PC-3 (cell line): ENCODE measurements at regions not wholly inside any gene's neighbourhood (a gene's known extent, or its start where the extent isn't known, plus 50 kb on each side); places are given as distances from the start of the nearest gene placed in this dataset.

Experiments used
- ATAC-seq: fragments of 200-7000 bp; cut with Tn5 transposase; 2 replicates; pipeline ENCODE4 v1.9.1; 2020; ENCODE audit warnings: mild to moderate bottlenecking, moderate library complexity
- BruUV-seq: library from RNA; stranded (reverse); fragments of 400-500 nt; replicated peaks from 2 replicates; lab custom pipeline; 2021; lab: Mats Ljungman, UMichigan
- CTCF ChIA-PET: fragments of 300-600 bp; sonication (Branson Sonifier 250); formaldehyde crosslinking; loops from one replicate; lab custom pipeline; 2022; ENCODE audit warnings: antibody characterized with exemption; lab: Charles Lee
- POLR2A ChIA-PET: fragments of 300-600 bp; sonication (Branson Sonifier 250); formaldehyde crosslinking; loops from one replicate; lab custom pipeline; 2022; ENCODE audit warnings: antibody characterized with exemption; ENCODE audit not compliant: unreplicated experiment; lab: Charles Lee
- DNase-seq: peaks from one replicate; pipeline ENCODE4 v3.0.0-alpha.2; 2015
- H2AFZ ChIP-seq: fragments of 300-600 bp; sonication (generic); 2 replicates; pipeline ENCODE4 v1.6.0; 2016; ENCODE audit warnings: antibody characterized with exemption, low read length
- H3F3A ChIP-seq: fragments of 300-600 bp; sonication (generic); one replicate; pipeline ENCODE4 v1.6.0; 2017; ENCODE audit warnings: antibody characterized with exemption, low read length, control low read depth, mild to moderate bottlenecking; ENCODE audit not compliant: unreplicated experiment
- H3K27ac ChIP-seq: fragments of 300-600 bp; sonication (generic); 2 replicates; pipeline ENCODE4 v1.5.1; 2016; ENCODE audit warnings: mild to moderate bottlenecking, low read length
- H3K27me3 ChIP-seq: fragments of 300-600 bp; sonication (generic); 2 replicates; pipeline ENCODE4 v1.6.1; 2016; ENCODE audit warnings: low read length, mixed read lengths
- H3K36me3 ChIP-seq: fragments of 300-600 bp; sonication (generic); 2 replicates; pipeline ENCODE4 v1.6.1; 2016; ENCODE audit warnings: low read depth, mixed run types, low read length, mixed read lengths
- H3K4me1 ChIP-seq: fragments of 300-600 bp; sonication (generic); 2 replicates; pipeline ENCODE4 v1.5.1; 2016; ENCODE audit warnings: low read length; ENCODE audit not compliant: insufficient read depth
- H3K4me2 ChIP-seq: fragments of 300-600 bp; sonication (generic); 2 replicates; pipeline ENCODE4 v1.6.0; 2016; ENCODE audit warnings: low read length
- H3K4me3 ChIP-seq: fragments of 300-600 bp; sonication (generic); 2 replicates; pipeline ENCODE4 v1.5.1; 2016; ENCODE audit warnings: mild to moderate bottlenecking, low read length, mixed read lengths
- H3K79me2 ChIP-seq: fragments of 300-600 bp; sonication (generic); 2 replicates; pipeline ENCODE4 v1.6.1; 2017; ENCODE audit warnings: low read length, mixed read lengths
- H3K9ac ChIP-seq: fragments of 300-600 bp; sonication (generic); 2 replicates; pipeline ENCODE4 v1.6.0; 2016; ENCODE audit warnings: mild to moderate bottlenecking, low read length
- H3K9me2 ChIP-seq: fragments of 300-600 bp; sonication (generic); replicated peaks from 2 replicates; pipeline ENCODE4 v1.6.1; 2016; ENCODE audit warnings: mixed run types, low read length, mixed read lengths
- H3K9me3 ChIP-seq: fragments of 300-600 bp; sonication (generic); 2 replicates; pipeline ENCODE4 v1.6.1; 2016; ENCODE audit warnings: low read length, mixed read lengths
- H4K20me1 ChIP-seq: fragments of 300-600 bp; sonication (generic); 2 replicates; pipeline ENCODE4 v1.6.1; 2016; ENCODE audit warnings: low read length, mixed read lengths
- EZH2 ChIP-seq: fragments of 300-600 bp; sonication (generic); IDR thresholded peaks from one replicate; pipeline ENCODE4 v1.6.1; 2017; ENCODE audit warnings: antibody characterized with exemption, mild to moderate bottlenecking, low read length; ENCODE audit not compliant: unreplicated experiment
- EZH2phosphoT487 ChIP-seq: fragments of 300-600 bp; sonication (generic); IDR thresholded peaks from 2 replicates; pipeline ENCODE4 v1.6.1; 2018; ENCODE audit warnings: mild to moderate bottlenecking, antibody characterized with exemption, low read length, borderline replicate concordance
- intact Hi-C: fragments of 100-400 bp; cut with micrococcal nuclease; formaldehyde crosslinking; loops from 2 replicates; pipeline ENCODE4 v1.9.0; 2023
- TF ChIP-seq, protein P1 (sequence below): fragments of 300-600 bp; sonication (generic); conservative IDR thresholded peaks from 2 replicates; pipeline ENCODE4 v1.5.1; 2017; ENCODE audit warnings: antibody characterized with exemption, low read depth, mild to moderate bottlenecking, low read length

DNA sequence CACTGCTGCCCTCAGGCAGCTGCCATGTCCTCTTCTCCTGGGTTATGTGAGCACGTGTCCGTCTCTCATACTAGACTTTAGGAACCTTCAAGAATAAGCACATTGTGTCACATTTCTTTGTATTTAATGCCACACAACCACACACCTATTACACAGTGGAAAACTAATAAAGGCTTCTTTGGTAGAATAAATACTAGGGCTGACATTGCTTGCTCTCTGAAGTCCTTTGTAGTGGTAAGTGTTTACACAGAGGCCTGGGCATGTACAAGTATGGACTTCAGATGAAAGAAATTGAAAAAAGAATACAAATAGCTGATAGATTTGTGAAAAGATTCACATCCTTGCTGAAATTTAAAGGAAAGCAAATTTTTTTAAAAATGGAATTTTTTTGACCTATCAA lies 188.1 kb upstream of the CCL2 start:
- no peak overlapping the region for H2AFZ ChIP-seq
- no peaks in the 10 kb centered on the region for H3K79me2 ChIP-seq
- no peak overlapping the region for H3K27ac ChIP-seq
- no TSS peak for BruUV-seq
- POLR2A ChIA-PET, result no interaction called here
- no peaks in the 10 kb centered on the region for H3K4me1 ChIP-seq
- H3K4me2 ChIP-seq, result no peak overlapping the region
- CTCF ChIA-PET, result no interaction called here
- no peak overlapping the region for H3K4me3 ChIP-seq
- TF ChIP-seq EZH2 (no peak), EZH2phosphoT487 (no peak)
- TF ChIP-seq, protein P1, sequence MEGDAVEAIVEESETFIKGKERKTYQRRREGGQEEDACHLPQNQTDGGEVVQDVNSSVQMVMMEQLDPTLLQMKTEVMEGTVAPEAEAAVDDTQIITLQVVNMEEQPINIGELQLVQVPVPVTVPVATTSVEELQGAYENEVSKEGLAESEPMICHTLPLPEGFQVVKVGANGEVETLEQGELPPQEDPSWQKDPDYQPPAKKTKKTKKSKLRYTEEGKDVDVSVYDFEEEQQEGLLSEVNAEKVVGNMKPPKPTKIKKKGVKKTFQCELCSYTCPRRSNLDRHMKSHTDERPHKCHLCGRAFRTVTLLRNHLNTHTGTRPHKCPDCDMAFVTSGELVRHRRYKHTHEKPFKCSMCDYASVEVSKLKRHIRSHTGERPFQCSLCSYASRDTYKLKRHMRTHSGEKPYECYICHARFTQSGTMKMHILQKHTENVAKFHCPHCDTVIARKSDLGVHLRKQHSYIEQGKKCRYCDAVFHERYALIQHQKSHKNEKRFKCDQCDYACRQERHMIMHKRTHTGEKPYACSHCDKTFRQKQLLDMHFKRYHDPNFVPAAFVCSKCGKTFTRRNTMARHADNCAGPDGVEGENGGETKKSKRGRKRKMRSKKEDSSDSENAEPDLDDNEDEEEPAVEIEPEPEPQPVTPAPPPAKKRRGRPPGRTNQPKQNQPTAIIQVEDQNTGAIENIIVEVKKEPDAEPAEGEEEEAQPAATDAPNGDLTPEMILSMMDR, result no peak
- no peaks in the 10 kb centered on the region for H3K9me2 ChIP-seq
- H4K20me1 ChIP-seq, result no peaks in the 10 kb centered on the region
- no peaks in the 10 kb centered on the region for H3K27me3 ChIP-seq
- no peak overlapping the region for H3K9ac ChIP-seq
- no peaks in the 10 kb centered on the region for H3K36me3 ChIP-seq
- ATAC-seq, result no peak
- DNase-seq, result no peak
- no peaks in the 10 kb centered on the region for H3K9me3 ChIP-seq
- intact Hi-C loops, result no loop called here
- H3F3A ChIP-seq, result no peaks in the 10 kb centered on the region

DNA sequence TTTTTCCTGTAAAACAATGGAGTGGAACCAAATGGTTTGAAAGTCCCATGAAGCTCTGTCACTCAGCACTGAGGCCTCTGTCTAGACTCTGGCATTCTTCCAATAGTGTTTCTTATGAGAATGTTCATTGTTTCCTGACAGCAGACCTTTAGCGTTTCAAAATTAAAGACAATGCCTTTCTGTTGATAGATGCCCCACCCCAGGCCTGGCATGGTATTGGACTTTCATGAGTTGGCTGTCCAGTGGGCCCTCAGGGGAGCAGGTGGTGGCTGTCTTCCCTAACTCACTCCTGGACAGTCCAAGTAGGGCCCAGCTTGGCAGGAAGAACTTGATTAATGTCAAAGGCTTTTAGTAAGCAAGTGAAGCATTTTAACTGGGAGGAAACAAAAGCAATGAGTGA lies 186.5 kb upstream of the CCL2 start:
- Histone ChIP-seq H3K9me2 (no peaks in the 10 kb centered on the region), H3K9me3 (no peaks in the 10 kb centered on the region), H3K4me2 (no peak overlapping the region), H3K27ac (no peak overlapping the region), H3K27me3 (no peaks in the 10 kb centered on the region), H4K20me1 (no peaks in the 10 kb centered on the region), H2AFZ (no peak overlapping the region), H3K36me3 (no peaks in the 10 kb centered on the region), H3K4me3 (no peak overlapping the region), H3F3A (no peaks in the 10 kb centered on the region), H3K4me1 (no peaks in the 10 kb centered on the region), H3K9ac (no peak overlapping the region), H3K79me2 (no peaks in the 10 kb centered on the region)
- intact Hi-C loops, result no loop called here
- no peak for DNase-seq
- no TSS peak for BruUV-seq
- ChIA-PET POLR2A (no interaction called here), CTCF (no interaction called here)
- TF ChIP-seq, protein P1, result no peak
- no peak for ATAC-seq

DNA sequence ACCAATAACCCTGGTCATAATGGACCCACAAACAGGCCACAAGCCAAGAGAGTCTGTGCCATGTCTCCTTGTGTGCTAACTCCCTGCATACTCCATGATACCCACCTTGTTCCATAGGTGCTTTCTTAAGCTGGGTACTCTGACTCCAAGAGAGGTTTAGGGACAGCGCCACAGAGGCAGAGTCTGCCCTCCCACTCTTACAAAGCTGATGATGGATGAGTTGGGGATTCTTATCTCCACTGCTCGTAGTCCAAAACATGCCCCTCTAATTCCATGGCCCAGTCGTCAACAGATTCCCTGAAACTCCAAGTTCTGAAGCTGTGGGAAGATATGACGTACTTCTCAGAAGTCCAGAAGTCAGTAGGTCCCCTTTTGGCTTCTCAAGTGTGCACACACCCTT lies 184.4 kb upstream of the CCL2 start:
- H2AFZ ChIP-seq, result no peak overlapping the region
- H3K36me3 ChIP-seq, result no peaks in the 10 kb centered on the region
- no peak for TF ChIP-seq EZH2phosphoT487
- TF ChIP-seq, protein P1, result no peak
- TF ChIP-seq EZH2, result no peak
- H3K9me2 ChIP-seq, result no peaks in the 10 kb centered on the region
- BruUV-seq, result no TSS peak
- ATAC-seq (no peak), DNase-seq (no peak)
- POLR2A ChIA-PET, result no interaction called here
- intact Hi-C loops, result no loop called here
- no peaks in the 10 kb centered on the region for H4K20me1 ChIP-seq
- CTCF ChIA-PET, result no interaction called here
- H3K4me3 ChIP-seq, result no peak overlapping the region
- no peak overlapping the region for H3K9ac ChIP-seq
- no peaks in the 10 kb centered on the region for H3K4me1 ChIP-seq
- no peaks in the 10 kb centered on the region for H3F3A ChIP-seq
- no peak overlapping the region for H3K4me2 ChIP-seq
- no peaks in the 10 kb centered on the region for H3K9me3 ChIP-seq
- no peaks in the 10 kb centered on the region for H3K79me2 ChIP-seq
- H3K27me3 ChIP-seq, result no peaks in the 10 kb centered on the region
- no peak overlapping the region for H3K27ac ChIP-seq
